H9 (cell line): ENCODE measurements at regions not wholly inside any gene's neighbourhood (a gene's known extent, or its start where the extent isn't known, plus 50 kb on each side); places are given as distances from the start of the nearest gene placed in this dataset.

Experiments
- DNase-seq: peaks from one replicate; pipeline ENCODE4 v3.0.0-alpha.2; 2017
- H2AFZ ChIP-seq: one replicate; pipeline ENCODE4 v1.6.1; 2013; ENCODE audit warnings: mild to moderate bottlenecking, low read length, control low read depth, moderate library complexity
- H2AK5ac ChIP-seq: 2 replicates; pipeline ENCODE4 v1.6.1; 2013; ENCODE audit warnings: low read length, control low read depth, mixed read lengths; ENCODE audit not compliant: insufficient read length
- H2BK120ac ChIP-seq: one replicate; pipeline ENCODE4 v1.6.1; 2013; ENCODE audit warnings: low read depth, mild to moderate bottlenecking, low read length, control low read depth, inconsistent platforms; ENCODE audit not compliant: poor library complexity, severe bottlenecking
- H2BK12ac ChIP-seq: 2 replicates; pipeline ENCODE4 v1.6.1; 2013; ENCODE audit warnings: low read length, control low read depth, mixed read lengths, low read depth; ENCODE audit not compliant: insufficient read length
- H2BK15ac ChIP-seq: 2 replicates; pipeline ENCODE4 v1.6.1; 2013; ENCODE audit warnings: low read depth, low read length, control low read depth
- H2BK20ac ChIP-seq: one replicate; pipeline ENCODE4 v1.6.1; 2013; ENCODE audit warnings: low read depth, mild to moderate bottlenecking, low read length, control low read depth, inconsistent platforms; ENCODE audit not compliant: poor library complexity, severe bottlenecking
- H2BK5ac ChIP-seq: 2 replicates; pipeline ENCODE4 v1.6.1; 2013; ENCODE audit warnings: low read length, control low read depth, mixed read lengths; ENCODE audit not compliant: insufficient read length
- H3K14ac ChIP-seq: 2 replicates; pipeline ENCODE4 v1.6.1; 2013; ENCODE audit warnings: low read length, control low read depth; ENCODE audit not compliant: insufficient read depth
- H3K18ac ChIP-seq: 2 replicates; pipeline ENCODE4 v1.6.1; 2013; ENCODE audit warnings: low read depth, mild to moderate bottlenecking, mixed read lengths, low read length, control low read depth; ENCODE audit not compliant: insufficient read length
- H3K23ac ChIP-seq: 2 replicates; pipeline ENCODE4 v1.6.1; 2013; ENCODE audit warnings: low read length, control low read depth, mixed read lengths, low read depth; ENCODE audit not compliant: insufficient read length
- H3K23me2 ChIP-seq: 2 replicates; pipeline ENCODE4 v1.6.1; 2013; ENCODE audit warnings: low read depth, mild to moderate bottlenecking, mixed read lengths, low read length, control low read depth; ENCODE audit not compliant: insufficient read length, poor library complexity, severe bottlenecking
- H3K27ac ChIP-seq: 2 replicates; pipeline ENCODE4 v1.5.1; 2013; ENCODE audit warnings: low read length, control low read depth, mixed read lengths, low read depth; ENCODE audit not compliant: insufficient read length
- H3K27me3 ChIP-seq: 2 replicates; pipeline ENCODE4 v1.6.1; 2013; ENCODE audit warnings: low read length, control low read depth, inconsistent platforms; ENCODE audit not compliant: insufficient read depth
- H3K4ac ChIP-seq: 2 replicates; pipeline ENCODE4 v1.6.1; 2013; ENCODE audit warnings: low read depth, mild to moderate bottlenecking, control low read depth, inconsistent platforms, low read length, moderate library complexity
- H3K4me1 ChIP-seq: 2 replicates; pipeline ENCODE4 v1.6.1; 2013; ENCODE audit warnings: low read length, control low read depth, inconsistent platforms; ENCODE audit not compliant: insufficient read depth
- H3K4me2 ChIP-seq: 2 replicates; pipeline ENCODE4 v1.6.1; 2013; ENCODE audit warnings: low read length, control low read depth, mixed read lengths; ENCODE audit not compliant: insufficient read length, insufficient read depth
- H3K56ac ChIP-seq: 2 replicates; pipeline ENCODE4 v1.6.1; 2013; ENCODE audit warnings: low read depth, mild to moderate bottlenecking, mixed read lengths, low read length, control low read depth; ENCODE audit not compliant: insufficient read length
- H3K79me1 ChIP-seq: 2 replicates; pipeline ENCODE4 v1.6.1; 2013; ENCODE audit warnings: low read depth, mild to moderate bottlenecking, moderate library complexity, low read length, control low read depth, inconsistent platforms; ENCODE audit not compliant: insufficient read depth, poor library complexity, severe bottlenecking
- H3K79me2 ChIP-seq: 2 replicates; pipeline ENCODE4 v1.6.1; 2013; ENCODE audit warnings: low read length, control low read depth, inconsistent platforms; ENCODE audit not compliant: insufficient read depth
- H3K9ac ChIP-seq: 2 replicates; pipeline ENCODE4 v1.6.1; 2013; ENCODE audit warnings: low read length, control low read depth, mixed read lengths; ENCODE audit not compliant: insufficient read length; ENCODE audit errors: extremely low read depth
- H3K9me3 ChIP-seq: one replicate; pipeline ENCODE4 v1.6.1; 2013; ENCODE audit warnings: low read depth, low read length, inconsistent platforms; ENCODE audit not compliant: control insufficient read depth
- H3T11ph ChIP-seq: one replicate; pipeline ENCODE4 v1.6.1; 2013; ENCODE audit warnings: mild to moderate bottlenecking, low read length, control low read depth, inconsistent platforms
- H4K20me1 ChIP-seq: one replicate; pipeline ENCODE4 v1.6.1; 2013; ENCODE audit not compliant: control insufficient read depth, insufficient read length, insufficient read depth
- H4K5ac ChIP-seq: 2 replicates; pipeline ENCODE4 v1.6.1; 2013; ENCODE audit warnings: low read depth, mild to moderate bottlenecking, mixed read lengths, low read length, control low read depth; ENCODE audit not compliant: insufficient read length
- H4K8ac ChIP-seq: replicated peaks from 2 replicates; pipeline ENCODE4 v1.6.1; 2013; ENCODE audit warnings: low read length, control low read depth, mixed read lengths, low read depth; ENCODE audit not compliant: insufficient read length
- H4K91ac ChIP-seq: 2 replicates; pipeline ENCODE4 v1.6.1; 2013; ENCODE audit warnings: low read depth, mild to moderate bottlenecking, moderate library complexity, mixed read lengths, low read length, control low read depth; ENCODE audit not compliant: insufficient read length
- H3K27ac Mint-ChIP-seq, 3 experiments: 2 replicates in 2 of 3; 3 replicates in 1 of 3; pipeline ENCODE4 v1.8.0; 2020 to 2021; ENCODE audit warnings: mixed read lengths in 3 of 3, mild to moderate bottlenecking in 1 of 3, moderate library complexity in 1 of 3
- H3K27me3 Mint-ChIP-seq: 2 replicates; pipeline ENCODE4 v1.8.0; 2021; ENCODE audit warnings: low read depth, mild to moderate bottlenecking, moderate library complexity, mixed read lengths
- H3K36me3 Mint-ChIP-seq, 3 experiments: 2 replicates in 2 of 3; 3 replicates in 1 of 3; pipeline ENCODE4 v1.8.0; 2020 to 2021; ENCODE audit warnings: low read depth in 3 of 3, mixed read lengths in 3 of 3; ENCODE audit not compliant: insufficient read depth in 1 of 3
- H3K4me1 Mint-ChIP-seq, 2 experiments: 2 replicates each; pipeline ENCODE4 v1.8.0; 2020; ENCODE audit warnings: mixed read lengths in 2 of 2
- H3K4me3 Mint-ChIP-seq, 2 experiments: 2 replicates in 1 of 2; 3 replicates in 1 of 2; pipeline ENCODE4 v1.8.0; 2020 to 2021; ENCODE audit warnings: mild to moderate bottlenecking in 2 of 2, mixed read lengths in 2 of 2, moderate library complexity in 1 of 2
- H3K9me3 Mint-ChIP-seq, 2 experiments: 2 replicates in 1 of 2; 3 replicates in 1 of 2; pipeline ENCODE4 v1.8.0; 2020; ENCODE audit warnings: mild to moderate bottlenecking in 2 of 2, mixed read lengths in 2 of 2, moderate library complexity in 1 of 2
- CTCF ChIP-seq: fragments of 200-600 bp; sonication (generic); conservative IDR thresholded peaks from 3 replicates; pipeline ENCODE4 v1.8.0; 2021; ENCODE audit warnings: antibody characterized with exemption, mild to moderate bottlenecking
- WGBS: extraction: QIAGEN DNeasy Blood & Tissue Kit; methylation state at CpG from one replicate; pipeline ENCODE4 v1.1.7; 2013; ENCODE audit warnings: missing lambda C conversion rate, low lambda C conversion rate, mixed read lengths; ENCODE audit not compliant: insufficient read length; ENCODE audit errors: extremely low coverage; 5-methylcytosine and 5-hydroxymethylcytosine counted together

DNA sequence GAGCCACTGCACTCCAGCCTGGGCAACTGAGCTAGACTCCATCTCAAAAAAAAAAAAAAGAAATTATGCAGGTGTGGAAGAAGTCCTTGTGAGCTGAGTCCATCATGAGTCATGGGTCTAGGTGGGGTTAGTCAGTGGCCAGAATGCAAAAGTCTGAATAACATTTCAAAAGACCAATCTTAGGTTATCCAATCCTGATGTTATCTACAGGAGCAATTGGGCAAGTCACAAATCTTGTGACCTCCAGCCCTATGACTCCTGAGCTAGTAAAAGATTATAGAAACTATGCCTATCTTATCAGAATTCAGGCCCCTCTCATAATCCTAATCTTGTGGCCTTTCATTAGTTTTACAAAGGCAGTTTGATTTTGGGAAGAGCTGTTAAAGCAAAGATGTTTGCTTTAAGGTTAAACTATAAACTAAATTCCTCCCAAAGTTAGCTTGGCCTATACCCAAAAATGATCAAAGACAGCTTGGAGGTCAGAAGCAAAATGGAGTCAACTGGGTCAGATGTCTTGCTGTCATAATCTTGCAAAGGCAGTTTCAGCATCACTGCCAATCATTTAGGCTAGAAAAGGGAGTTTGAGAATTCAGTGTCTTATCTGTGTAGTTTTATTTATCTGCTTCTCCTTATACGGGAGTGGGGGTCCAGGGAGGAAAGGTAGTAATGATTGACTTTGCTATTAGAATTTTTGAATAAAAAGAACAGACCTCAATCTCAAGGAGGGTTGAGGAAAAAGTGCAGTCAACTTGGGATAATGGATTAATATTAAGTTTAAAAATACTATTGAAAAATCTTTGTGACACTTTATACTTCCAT, 71.2 kb upstream of the TRIM24 start:
- H3K27ac Mint-ChIP-seq: no peak overlapping the region
- no peak overlapping the region for H3K9ac ChIP-seq
- peaks cover 7 to 21% (median 9%) of the 10 kb centered on the region in 3 experiments for H3K36me3 Mint-ChIP-seq
- H2BK20ac ChIP-seq: no peak overlapping the region
- H3K56ac ChIP-seq: no peak overlapping the region
- no peak overlapping the region for H2BK5ac ChIP-seq
- no peak overlapping the region for H3K4ac ChIP-seq
- no peaks in the 10 kb centered on the region for H3K79me2 ChIP-seq
- H3K27ac ChIP-seq: no peak overlapping the region
- no peak overlapping the region for H2BK15ac ChIP-seq
- no peak overlapping the region for H3K14ac ChIP-seq
- H2BK120ac ChIP-seq: no peak overlapping the region
- H3K4me2 ChIP-seq: no peak overlapping the region
- no peak overlapping the region for H3K23ac ChIP-seq
- H3K23me2 ChIP-seq: no peaks in the 10 kb centered on the region
- H3K9me3 Mint-ChIP-seq: peaks cover 16 to 20% of the 10 kb centered on the region in 2 experiments
- no peak overlapping the region for H4K8ac ChIP-seq
- H3K79me1 ChIP-seq: no peaks in the 10 kb centered on the region
- no peak overlapping the region for H4K91ac ChIP-seq
- no peak overlapping the region for H2AFZ ChIP-seq
- no peaks in the 10 kb centered on the region for H3K27me3 Mint-ChIP-seq
- H3K27me3 ChIP-seq: no peaks in the 10 kb centered on the region
- no peak for TF ChIP-seq CTCF
- H2AK5ac ChIP-seq: no peak overlapping the region
- H2BK12ac ChIP-seq: no peak overlapping the region
- no peaks in the 10 kb centered on the region for H3K4me1 Mint-ChIP-seq
- DNase-seq: no peak
- no peaks in the 10 kb centered on the region for H3K9me3 ChIP-seq
- H3K4me3 Mint-ChIP-seq: no peak overlapping the region
- H4K20me1 ChIP-seq: no peaks in the 10 kb centered on the region
- no CpG with 5 or more reads among the region's 1 CpG for WGBS
- H3T11ph ChIP-seq: no peak overlapping the region
- no peak overlapping the region for H4K5ac ChIP-seq
- H3K4me1 ChIP-seq: no peaks in the 10 kb centered on the region
- no peak overlapping the region for H3K18ac ChIP-seq
